ENCODE measurements at regions not wholly inside any gene's neighbourhood (a gene's known extent, or its start where the extent isn't known, plus 50 kb on each side); places are given as distances from the start of the nearest gene placed in this dataset.

DNA sequence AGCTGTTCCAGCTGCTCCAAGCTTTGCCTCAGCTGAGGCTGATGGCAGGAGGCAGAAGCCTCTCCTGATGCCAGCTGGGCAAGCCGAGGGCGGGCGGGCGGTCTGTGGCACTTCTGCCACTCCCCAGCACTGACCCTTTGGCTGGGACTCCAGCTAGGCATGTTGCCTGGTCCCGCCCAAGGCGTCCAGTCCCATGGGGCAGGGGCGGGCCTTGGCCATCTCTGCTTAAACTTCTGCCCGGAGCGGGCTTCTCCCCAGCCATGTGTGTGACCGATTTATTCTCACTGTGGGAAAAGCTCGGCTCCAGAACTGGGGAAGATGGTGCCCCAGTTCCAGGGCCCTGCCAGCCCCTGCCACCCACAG is 349.1 kb downstream of the SEC14L1 start:
- TF ChIP-seq EZH2 (IDR thresholded peaks at IDR 0.05; ENCODE audit: low read depth), result no peak
- TF ChIP-seq, protein P1, sequence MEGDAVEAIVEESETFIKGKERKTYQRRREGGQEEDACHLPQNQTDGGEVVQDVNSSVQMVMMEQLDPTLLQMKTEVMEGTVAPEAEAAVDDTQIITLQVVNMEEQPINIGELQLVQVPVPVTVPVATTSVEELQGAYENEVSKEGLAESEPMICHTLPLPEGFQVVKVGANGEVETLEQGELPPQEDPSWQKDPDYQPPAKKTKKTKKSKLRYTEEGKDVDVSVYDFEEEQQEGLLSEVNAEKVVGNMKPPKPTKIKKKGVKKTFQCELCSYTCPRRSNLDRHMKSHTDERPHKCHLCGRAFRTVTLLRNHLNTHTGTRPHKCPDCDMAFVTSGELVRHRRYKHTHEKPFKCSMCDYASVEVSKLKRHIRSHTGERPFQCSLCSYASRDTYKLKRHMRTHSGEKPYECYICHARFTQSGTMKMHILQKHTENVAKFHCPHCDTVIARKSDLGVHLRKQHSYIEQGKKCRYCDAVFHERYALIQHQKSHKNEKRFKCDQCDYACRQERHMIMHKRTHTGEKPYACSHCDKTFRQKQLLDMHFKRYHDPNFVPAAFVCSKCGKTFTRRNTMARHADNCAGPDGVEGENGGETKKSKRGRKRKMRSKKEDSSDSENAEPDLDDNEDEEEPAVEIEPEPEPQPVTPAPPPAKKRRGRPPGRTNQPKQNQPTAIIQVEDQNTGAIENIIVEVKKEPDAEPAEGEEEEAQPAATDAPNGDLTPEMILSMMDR (conservative IDR thresholded peaks at IDR 0.05), result no peak
- H3K27ac ChIP-seq, result no peak overlapping the region
- no peaks in the 10 kb centered on the region for H3K9me3 ChIP-seq (ENCODE audit: insufficient read depth, low read depth)
- no TSS peak for BruUV-seq (replicated peaks)
- CTCF ChIA-PET, result no interaction called here
- H3K79me2 ChIP-seq (ENCODE audit: low read depth), result no peaks in the 10 kb centered on the region
- no peak overlapping the region for H3K4me3 ChIP-seq
- no peaks in the 10 kb centered on the region for H3K27me3 ChIP-seq (ENCODE audit: insufficient read depth, low read depth)
- no peaks in the 10 kb centered on the region for H3K4me1 ChIP-seq (replicated peaks; ENCODE audit: insufficient read depth)
- POLR2A ChIA-PET (ENCODE audit: unreplicated experiment), result no interaction called here
- H3K9me2 ChIP-seq (ENCODE audit: insufficient read depth), result no peaks in the 10 kb centered on the region
- no peak overlapping the region for H2AFZ ChIP-seq
- intact Hi-C loops (cut with micrococcal nuclease; ENCODE audit: unreplicated experiment), result loop anchor here (5.0 kb wide), 1 partner anchor 408 kb away; no protein-coding TSS in a partner anchor
- H3K36me3 ChIP-seq (ENCODE audit: low read depth), result no peaks in the 10 kb centered on the region
- H3F3A ChIP-seq (ENCODE audit: insufficient read depth, low read depth), result no peaks in the 10 kb centered on the region
- DNase-seq, result no peak
- no peak overlapping the region for H3K4me2 ChIP-seq
- peaks cover 8% of the 10 kb centered on the region; the same call in 1 of the 2 replicates for H4K20me1 ChIP-seq (ENCODE audit: insufficient read depth)

DNA sequence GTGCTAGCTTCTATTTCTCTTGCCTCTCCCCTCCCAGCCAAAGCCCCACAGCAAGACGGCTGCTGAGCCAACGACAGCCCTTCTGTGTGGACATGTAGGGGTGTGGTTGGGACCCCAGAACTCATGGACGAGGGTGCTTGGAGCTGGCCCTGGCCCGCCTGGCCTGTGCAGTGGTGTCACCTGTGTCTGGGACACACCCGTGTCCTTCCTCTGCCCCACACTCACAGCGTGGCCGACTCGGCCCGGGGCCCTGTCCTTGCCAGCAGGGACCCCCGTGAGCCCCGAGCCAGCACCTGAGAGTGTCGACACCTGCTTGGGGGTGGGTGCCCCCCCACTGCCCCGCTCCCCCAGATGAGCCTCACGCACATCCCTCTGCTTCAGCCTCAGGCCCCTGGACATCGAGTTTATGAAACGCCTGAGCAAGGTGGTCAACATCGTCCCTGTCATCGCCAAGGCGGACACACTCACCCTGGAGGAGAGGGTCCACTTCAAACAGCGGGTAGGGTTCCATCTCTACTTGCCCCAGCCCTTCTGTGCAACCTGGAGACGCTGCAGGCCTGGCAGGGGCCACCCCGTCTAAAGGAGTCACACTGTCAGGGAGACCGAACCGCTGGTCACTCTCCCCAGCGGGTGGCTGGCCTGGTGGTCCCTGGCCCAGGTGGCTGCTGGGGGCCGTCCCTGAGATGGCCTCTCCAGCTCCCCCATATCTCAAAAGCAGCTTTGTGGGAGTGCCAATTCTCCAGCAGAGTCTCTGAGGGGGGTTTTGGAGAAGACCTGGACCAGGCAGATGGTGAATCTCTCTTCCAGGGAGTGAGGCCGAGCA is 349.8 kb downstream of the SEC14L1 start:
- Histone ChIP-seq H3K79me2 (ENCODE audit: low read depth) (no peaks in the 10 kb centered on the region), H3K27ac (no peak overlapping the region), H3K9me2 (ENCODE audit: insufficient read depth) (no peaks in the 10 kb centered on the region), H3K4me2 (no peak overlapping the region), H3K9me3 (ENCODE audit: insufficient read depth, low read depth) (no peaks in the 10 kb centered on the region), H4K20me1 (ENCODE audit: insufficient read depth) (peaks cover 8% of the 10 kb centered on the region), H3F3A (ENCODE audit: insufficient read depth, low read depth) (no peaks in the 10 kb centered on the region), H3K4me1 (replicated peaks; ENCODE audit: insufficient read depth) (no peaks in the 10 kb centered on the region), H3K36me3 (ENCODE audit: low read depth) (no peaks in the 10 kb centered on the region), H3K27me3 (ENCODE audit: insufficient read depth, low read depth) (no peaks in the 10 kb centered on the region), H2AFZ (no peak overlapping the region), H3K4me3 (no peak overlapping the region)
- TF ChIP-seq, protein P1 (conservative IDR thresholded peaks at IDR 0.05), result no peak
- TF ChIP-seq EZH2 (IDR thresholded peaks at IDR 0.05; ENCODE audit: low read depth), result no peak
- BruUV-seq (replicated peaks), result no TSS peak
- ChIA-PET POLR2A (ENCODE audit: unreplicated experiment) (no interaction called here), CTCF (no interaction called here)
- no peak for DNase-seq
- intact Hi-C loops (cut with micrococcal nuclease; ENCODE audit: unreplicated experiment), result no loop called here

DNA sequence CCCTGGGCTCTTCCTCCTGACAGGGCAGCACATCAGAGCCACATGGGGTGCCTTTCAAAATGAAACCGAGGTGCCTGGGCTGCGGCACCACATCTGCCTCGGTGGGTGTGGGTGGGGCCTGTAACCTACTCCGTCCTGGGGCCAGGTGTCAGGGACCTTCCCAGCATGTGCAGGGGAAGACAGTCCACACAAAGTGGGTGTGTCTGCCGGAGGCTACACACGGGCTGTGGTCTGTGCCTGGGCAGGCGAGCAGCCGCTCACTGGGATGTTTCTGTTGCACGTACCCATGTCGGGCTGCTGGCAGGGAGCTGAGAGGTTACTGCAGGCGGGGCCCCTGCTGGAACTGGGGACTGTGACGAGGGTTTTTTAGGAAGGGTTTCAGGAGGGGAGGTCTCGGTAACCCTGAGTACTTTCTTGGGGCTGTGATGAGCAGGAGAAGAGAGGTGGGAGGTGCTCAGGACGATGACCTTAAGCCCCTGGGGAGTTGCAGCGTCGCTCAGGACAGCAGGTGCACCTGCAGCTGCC is 351.2 kb downstream of the SEC14L1 start:
- Histone ChIP-seq H4K20me1 (ENCODE audit: insufficient read depth) (peaks cover 8% of the 10 kb centered on the region), H3F3A (ENCODE audit: insufficient read depth, low read depth) (no peaks in the 10 kb centered on the region), H3K79me2 (ENCODE audit: low read depth) (no peaks in the 10 kb centered on the region), H3K9me2 (ENCODE audit: insufficient read depth) (no peaks in the 10 kb centered on the region), H3K4me3 (no peak overlapping the region), H3K4me2 (no peak overlapping the region), H2AFZ (no peak overlapping the region), H3K36me3 (ENCODE audit: low read depth) (no peaks in the 10 kb centered on the region), H3K27me3 (ENCODE audit: insufficient read depth, low read depth) (no peaks in the 10 kb centered on the region), H3K27ac (no peak overlapping the region), H3K4me1 (replicated peaks; ENCODE audit: insufficient read depth) (no peaks in the 10 kb centered on the region), H3K9me3 (ENCODE audit: insufficient read depth, low read depth) (no peaks in the 10 kb centered on the region)
- CTCF ChIA-PET, result no interaction called here
- POLR2A ChIA-PET (ENCODE audit: unreplicated experiment), result interaction anchor here (0.8 kb wide), 1 partner anchor 440 kb away, joined by 7 read pairs; no protein-coding TSS in a partner anchor
- TF ChIP-seq EZH2 (IDR thresholded peaks at IDR 0.05; ENCODE audit: low read depth), result no peak
- TF ChIP-seq, protein P1 (conservative IDR thresholded peaks at IDR 0.05), result no peak
- BruUV-seq (replicated peaks), result no TSS peak
- intact Hi-C loops (cut with micrococcal nuclease; ENCODE audit: unreplicated experiment), result no loop called here
- DNase-seq, result no peak
